KMS-11 (cell line): ENCODE measurements at regions not wholly inside any gene's neighbourhood (a gene's known extent, or its start where the extent isn't known, plus 50 kb on each side); places are given as distances from the start of the nearest gene placed in this dataset.

Experiments
- H2AFZ ChIP-seq: fragments of 200-600 bp; sonication (generic); 2 replicates; pipeline ENCODE4 v1.6.1; 2016; ENCODE audit warnings: antibody characterized with exemption, mixed run types, low read depth
- H3K27ac ChIP-seq: fragments of 200-600 bp; sonication (generic); 2 replicates; pipeline ENCODE4 v1.6.1; 2016; ENCODE audit warnings: mild to moderate bottlenecking, mixed run types
- H3K27me3 ChIP-seq: fragments of 200-600 bp; sonication (generic); 2 replicates; pipeline ENCODE4 v1.6.1; 2017; ENCODE audit warnings: mild to moderate bottlenecking, low read depth, mixed run types, moderate library complexity; ENCODE audit not compliant: insufficient read depth
- H3K36me3 ChIP-seq: fragments of 200-600 bp; sonication (generic); 2 replicates; pipeline ENCODE4 v1.6.1; 2017; ENCODE audit warnings: mild to moderate bottlenecking, mixed run types; ENCODE audit not compliant: insufficient read depth
- H3K4me1 ChIP-seq: fragments of 200-600 bp; sonication (generic); 2 replicates; pipeline ENCODE4 v1.6.1; 2016; ENCODE audit warnings: mild to moderate bottlenecking, low read depth, mixed run types; ENCODE audit not compliant: poor library complexity, severe bottlenecking
- H3K4me2 ChIP-seq: fragments of 200-600 bp; sonication (generic); 2 replicates; pipeline ENCODE4 v1.7.0; 2016; ENCODE audit warnings: mild to moderate bottlenecking, mixed run types
- H3K4me3 ChIP-seq: fragments of 200-600 bp; sonication (generic); IDR thresholded peaks from 2 replicates; pipeline ENCODE4 v1.6.1; 2017; ENCODE audit warnings: low read depth, low read length, mixed read lengths; ENCODE audit not compliant: insufficient read depth
- H3K79me2 ChIP-seq: fragments of 200-600 bp; sonication (generic); 2 replicates; pipeline ENCODE4 v1.6.1; 2016; ENCODE audit warnings: low read depth, mixed run types; ENCODE audit not compliant: insufficient read depth
- H3K9ac ChIP-seq: fragments of 200-600 bp; sonication (generic); 2 replicates; pipeline ENCODE4 v1.6.1; 2016; ENCODE audit warnings: mild to moderate bottlenecking, mixed run types
- H4K20me1 ChIP-seq: fragments of 200-600 bp; sonication (generic); 2 replicates; pipeline ENCODE4 v1.6.1; 2016; ENCODE audit warnings: mild to moderate bottlenecking, mixed run types; ENCODE audit not compliant: insufficient read depth
- TF ChIP-seq, protein P1 (sequence below): fragments of 200-600 bp; sonication (generic); conservative IDR thresholded peaks from 2 replicates; pipeline ENCODE4 v1.6.1; 2017; ENCODE audit warnings: low read depth, mild to moderate bottlenecking, antibody characterized with exemption, low read length, moderate library complexity, mixed read lengths

DNA sequence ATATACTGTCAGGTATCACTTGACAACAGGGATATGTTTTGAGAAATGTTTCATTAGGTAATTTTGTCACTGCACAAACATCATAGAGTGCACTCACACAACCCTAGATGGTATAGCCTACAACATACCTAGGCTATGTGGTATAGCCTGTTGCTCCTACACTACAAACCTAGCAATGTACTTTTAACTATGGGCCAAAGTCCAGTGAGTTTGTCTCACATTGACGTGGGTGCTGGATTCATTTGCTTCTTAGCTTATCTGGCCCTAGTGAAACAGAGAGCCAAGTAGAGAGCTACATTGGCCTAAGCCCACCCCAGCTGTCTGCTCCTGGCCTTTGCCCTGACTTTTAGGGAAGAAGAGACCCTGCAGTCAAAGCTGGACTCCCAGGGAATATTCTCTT, 180.7 kb upstream of the EGFLAM start:
- no peak overlapping the region for H3K9ac ChIP-seq
- no peaks in the 10 kb centered on the region for H3K4me1 ChIP-seq
- H3K4me3 ChIP-seq: no peak overlapping the region
- H2AFZ ChIP-seq: no peak overlapping the region
- H4K20me1 ChIP-seq: no peaks in the 10 kb centered on the region
- H3K4me2 ChIP-seq: no peak overlapping the region
- no peaks in the 10 kb centered on the region for H3K36me3 ChIP-seq
- no peaks in the 10 kb centered on the region for H3K79me2 ChIP-seq
- H3K27ac ChIP-seq: no peak overlapping the region
- no peaks in the 10 kb centered on the region for H3K27me3 ChIP-seq
- TF ChIP-seq, protein P1, sequence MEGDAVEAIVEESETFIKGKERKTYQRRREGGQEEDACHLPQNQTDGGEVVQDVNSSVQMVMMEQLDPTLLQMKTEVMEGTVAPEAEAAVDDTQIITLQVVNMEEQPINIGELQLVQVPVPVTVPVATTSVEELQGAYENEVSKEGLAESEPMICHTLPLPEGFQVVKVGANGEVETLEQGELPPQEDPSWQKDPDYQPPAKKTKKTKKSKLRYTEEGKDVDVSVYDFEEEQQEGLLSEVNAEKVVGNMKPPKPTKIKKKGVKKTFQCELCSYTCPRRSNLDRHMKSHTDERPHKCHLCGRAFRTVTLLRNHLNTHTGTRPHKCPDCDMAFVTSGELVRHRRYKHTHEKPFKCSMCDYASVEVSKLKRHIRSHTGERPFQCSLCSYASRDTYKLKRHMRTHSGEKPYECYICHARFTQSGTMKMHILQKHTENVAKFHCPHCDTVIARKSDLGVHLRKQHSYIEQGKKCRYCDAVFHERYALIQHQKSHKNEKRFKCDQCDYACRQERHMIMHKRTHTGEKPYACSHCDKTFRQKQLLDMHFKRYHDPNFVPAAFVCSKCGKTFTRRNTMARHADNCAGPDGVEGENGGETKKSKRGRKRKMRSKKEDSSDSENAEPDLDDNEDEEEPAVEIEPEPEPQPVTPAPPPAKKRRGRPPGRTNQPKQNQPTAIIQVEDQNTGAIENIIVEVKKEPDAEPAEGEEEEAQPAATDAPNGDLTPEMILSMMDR: no peak

GRCh38 chr5:38071831-38072694, 186.3 kb upstream of the EGFLAM start:
- H2AFZ ChIP-seq: no peak overlapping the region
- no peak overlapping the region for H3K4me2 ChIP-seq
- no peaks in the 10 kb centered on the region for H4K20me1 ChIP-seq
- H3K4me1 ChIP-seq: no peaks in the 10 kb centered on the region
- no peak overlapping the region for H3K27ac ChIP-seq
- no peaks in the 10 kb centered on the region for H3K27me3 ChIP-seq
- TF ChIP-seq, protein P1: no peak
- H3K36me3 ChIP-seq: no peaks in the 10 kb centered on the region; the same call in 1 of the 2 replicates
- H3K4me3 ChIP-seq: no peak overlapping the region
- H3K79me2 ChIP-seq: no peaks in the 10 kb centered on the region
- H3K9ac ChIP-seq: no peak overlapping the region

DNA sequence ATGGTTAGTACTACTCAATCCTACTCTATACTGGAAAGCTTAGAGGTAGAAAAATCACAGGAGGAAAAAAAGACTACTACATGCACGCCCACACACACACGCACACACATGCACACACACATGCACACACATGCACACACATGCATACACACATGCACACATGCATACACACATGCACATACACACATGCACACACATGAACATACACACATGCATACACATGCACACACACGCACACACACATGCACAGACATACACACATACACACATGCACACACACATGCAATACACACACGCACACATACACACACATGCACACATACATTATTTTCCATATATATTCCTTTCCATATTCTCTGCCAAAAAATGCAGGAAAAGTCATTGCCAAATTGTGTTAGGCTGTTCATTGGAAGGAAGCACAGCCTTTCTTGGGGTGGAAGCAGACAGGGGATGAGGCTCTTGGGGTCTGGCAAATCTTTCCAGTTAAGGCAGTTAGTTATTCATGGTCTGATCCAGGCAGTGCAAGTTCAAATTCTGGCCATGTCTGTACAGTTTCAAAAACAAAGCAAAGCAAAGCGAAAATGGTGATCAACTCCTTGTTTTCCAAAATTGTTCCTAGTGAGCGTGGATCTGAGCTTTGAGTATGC, 187.9 kb upstream of the EGFLAM start:
- TF ChIP-seq, protein P1: no peak
- no peaks in the 10 kb centered on the region; the same call in 1 of the 2 replicates for H3K36me3 ChIP-seq
- no peaks in the 10 kb centered on the region for H4K20me1 ChIP-seq
- no peak overlapping the region for H3K9ac ChIP-seq
- H3K4me2 ChIP-seq: no peak overlapping the region
- no peaks in the 10 kb centered on the region for H3K4me1 ChIP-seq
- no peak overlapping the region for H3K27ac ChIP-seq
- no peaks in the 10 kb centered on the region for H3K79me2 ChIP-seq
- H3K4me3 ChIP-seq: no peak overlapping the region
- H3K27me3 ChIP-seq: no peaks in the 10 kb centered on the region
- no peak overlapping the region for H2AFZ ChIP-seq

- Histone ChIP-seq H2AFZ (no peak overlapping the region), H3K79me2 (no peaks in the 10 kb centered on the region), H3K27ac (no peak overlapping the region), H3K9ac (no peak overlapping the region), H3K36me3 (no peaks in the 10 kb centered on the region; the same call in 1 of the 2 replicates), H3K27me3 (no peaks in the 10 kb centered on the region), H4K20me1 (no peaks in the 10 kb centered on the region), H3K4me3 (no peak overlapping the region), H3K4me2 (no peak overlapping the region), H3K4me1 (no peaks in the 10 kb centered on the region)
- TF ChIP-seq, protein P1: no peak
Measured at GRCh38 chr5:38069360-38069759, 189.0 kb upstream of the EGFLAM start.
